GM12872 (cell line): ENCODE measurements at regions not wholly inside any gene's neighbourhood (a gene's known extent, or its start where the extent isn't known, plus 50 kb on each side); places are given as distances from the start of the nearest gene placed in this dataset.

ENCODE experiments used
- TF ChIP-seq, protein P1 (sequence below): IDR thresholded peaks from 3 replicates; pipeline ENCODE4 v1.5.1; 2011; ENCODE audit warnings: low read depth, mild to moderate bottlenecking, low read length, moderate library complexity; ENCODE audit not compliant: insufficient read depth

DNA sequence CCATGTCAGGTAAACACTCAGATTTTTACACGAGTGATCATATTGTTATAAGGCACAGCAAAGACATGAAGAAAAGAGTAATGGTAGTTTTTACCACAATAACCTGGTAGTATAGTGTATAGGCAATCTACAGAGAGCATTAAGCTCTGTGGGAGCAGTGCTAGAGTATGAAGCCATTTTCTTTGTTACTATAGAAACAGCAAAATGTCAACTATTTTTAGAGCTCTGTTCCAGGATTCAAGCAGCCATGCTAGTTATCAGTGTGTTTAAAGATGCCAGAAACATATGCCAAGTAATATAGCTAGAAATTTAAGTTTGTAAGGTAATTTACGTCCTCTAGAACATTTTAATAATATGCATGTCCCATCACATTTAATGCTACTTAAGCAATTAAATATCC lies 77.6 kb upstream of the RGS18 start:
- TF ChIP-seq, protein P1, sequence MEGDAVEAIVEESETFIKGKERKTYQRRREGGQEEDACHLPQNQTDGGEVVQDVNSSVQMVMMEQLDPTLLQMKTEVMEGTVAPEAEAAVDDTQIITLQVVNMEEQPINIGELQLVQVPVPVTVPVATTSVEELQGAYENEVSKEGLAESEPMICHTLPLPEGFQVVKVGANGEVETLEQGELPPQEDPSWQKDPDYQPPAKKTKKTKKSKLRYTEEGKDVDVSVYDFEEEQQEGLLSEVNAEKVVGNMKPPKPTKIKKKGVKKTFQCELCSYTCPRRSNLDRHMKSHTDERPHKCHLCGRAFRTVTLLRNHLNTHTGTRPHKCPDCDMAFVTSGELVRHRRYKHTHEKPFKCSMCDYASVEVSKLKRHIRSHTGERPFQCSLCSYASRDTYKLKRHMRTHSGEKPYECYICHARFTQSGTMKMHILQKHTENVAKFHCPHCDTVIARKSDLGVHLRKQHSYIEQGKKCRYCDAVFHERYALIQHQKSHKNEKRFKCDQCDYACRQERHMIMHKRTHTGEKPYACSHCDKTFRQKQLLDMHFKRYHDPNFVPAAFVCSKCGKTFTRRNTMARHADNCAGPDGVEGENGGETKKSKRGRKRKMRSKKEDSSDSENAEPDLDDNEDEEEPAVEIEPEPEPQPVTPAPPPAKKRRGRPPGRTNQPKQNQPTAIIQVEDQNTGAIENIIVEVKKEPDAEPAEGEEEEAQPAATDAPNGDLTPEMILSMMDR = no peak

DNA sequence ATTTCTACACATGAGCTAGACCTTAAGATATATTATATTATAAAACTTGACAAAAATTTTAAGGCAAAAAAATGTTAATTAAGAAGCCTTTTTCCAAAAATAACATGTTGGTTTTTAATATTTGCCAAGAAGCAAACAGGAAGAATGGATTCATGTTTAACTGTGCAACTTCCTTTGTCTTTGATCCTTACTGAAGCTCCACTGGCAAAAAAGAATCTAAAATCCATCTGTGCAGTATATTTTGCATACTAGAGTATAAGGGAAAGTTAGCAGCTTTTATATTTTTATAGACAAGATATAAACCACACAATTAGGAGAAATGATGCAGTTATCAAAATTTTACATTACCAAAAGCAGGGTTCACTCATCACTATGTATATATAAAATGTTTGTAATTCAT lies 76.9 kb upstream of the RGS18 start:
- TF ChIP-seq, protein P1 = no peak

DNA sequence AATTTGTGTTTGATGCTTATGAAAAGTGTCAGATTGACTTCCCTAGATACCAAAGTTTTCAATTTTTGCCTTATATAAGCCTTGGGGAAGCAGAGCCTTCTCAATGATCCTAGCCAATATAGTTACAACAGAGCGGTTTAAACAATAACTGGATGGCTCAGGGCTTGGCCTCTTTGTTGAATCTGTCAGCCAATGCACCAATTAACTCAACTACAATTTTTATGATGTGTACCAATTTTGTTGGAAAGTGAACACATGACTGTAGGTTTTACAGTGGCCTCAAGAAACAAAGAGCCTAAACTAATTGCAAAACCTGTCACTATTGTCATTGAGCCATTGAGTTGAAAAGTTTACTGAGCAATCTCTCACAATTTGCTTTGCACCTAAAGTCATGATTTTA lies 71.6 kb upstream of the RGS18 start:
- TF ChIP-seq, protein P1 = no peak

DNA sequence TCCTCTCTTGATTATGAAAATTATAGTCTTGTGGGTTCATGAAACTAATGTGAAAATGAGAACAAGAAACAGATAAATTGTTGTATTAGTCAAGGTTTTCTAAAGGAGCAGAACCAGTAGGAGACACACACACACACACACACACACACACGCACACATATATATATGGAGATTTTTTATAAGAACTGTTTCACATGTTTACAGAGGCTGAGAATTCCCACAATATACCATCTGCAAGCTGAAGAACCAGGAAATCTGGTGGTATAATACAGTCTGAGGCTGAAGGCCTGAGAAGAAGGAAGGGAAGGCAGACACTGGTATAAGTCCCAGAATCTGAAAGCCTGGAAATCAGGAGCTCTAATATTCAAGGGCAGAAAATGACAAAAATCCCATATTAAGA lies 70.9 kb upstream of the RGS18 start:
- TF ChIP-seq, protein P1 = no peak

DNA sequence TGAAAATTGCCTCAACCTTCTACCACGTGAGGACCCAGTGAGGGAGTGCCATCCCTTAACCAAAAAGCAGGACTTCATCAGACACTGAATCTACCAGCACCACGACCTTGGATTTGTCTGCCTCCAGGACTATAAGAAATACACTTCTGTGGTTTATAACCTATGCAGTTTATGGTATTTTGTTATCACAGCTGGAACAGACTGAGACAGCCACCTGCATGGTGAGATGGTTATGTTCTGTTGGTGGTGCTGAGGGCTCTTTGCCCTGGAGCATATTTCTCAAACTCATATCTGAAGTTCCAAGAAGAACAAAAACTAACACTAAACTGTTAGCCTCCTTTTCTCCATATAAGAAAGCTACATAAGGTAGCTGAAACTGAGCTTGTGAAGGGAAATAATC lies 69.8 kb upstream of the RGS18 start:
- TF ChIP-seq, protein P1 = no peak

DNA sequence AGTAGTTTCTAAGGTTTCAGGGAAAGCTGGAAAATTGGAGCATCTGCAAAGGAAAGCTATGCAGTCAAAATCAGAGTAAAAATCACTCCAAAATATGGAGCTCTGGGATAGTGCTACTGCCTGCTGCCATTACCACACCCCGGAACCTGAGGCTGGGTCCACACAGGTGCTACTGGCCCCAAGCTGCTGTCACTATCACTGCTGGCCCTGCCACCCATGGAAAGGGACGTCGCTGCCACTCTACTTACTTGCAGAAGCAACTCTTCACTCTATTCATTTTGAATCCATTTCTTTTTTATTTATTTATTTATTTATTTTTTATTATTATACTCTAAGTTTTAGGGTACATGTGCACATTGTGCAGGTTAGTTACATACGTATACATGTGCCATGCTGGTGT lies 60.3 kb upstream of the RGS18 start:
- TF ChIP-seq, protein P1 = no peak

DNA sequence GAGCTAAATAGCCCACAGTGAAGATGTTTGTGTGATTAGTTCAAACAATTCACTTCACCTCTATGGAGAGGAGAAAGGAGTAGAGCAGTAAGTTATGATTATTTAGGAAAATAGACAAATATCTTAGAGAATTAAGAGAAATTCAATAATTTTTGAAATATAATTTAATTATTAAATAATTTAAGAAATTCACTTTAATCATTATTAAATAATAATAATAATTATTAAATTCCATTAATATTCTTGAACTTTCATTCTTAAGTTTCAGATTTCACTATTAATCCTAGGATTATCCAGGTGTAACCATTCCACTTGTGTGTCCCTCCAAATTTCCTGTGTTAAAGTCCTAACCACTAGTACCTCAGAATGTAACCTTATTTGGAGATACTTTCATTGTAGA lies 58.9 kb upstream of the RGS18 start:
- TF ChIP-seq, protein P1 = no peak
